ENCODE measurements at regions not wholly inside any gene's neighbourhood (a gene's known extent, or its start where the extent isn't known, plus 50 kb on each side); places are given as distances from the start of the nearest gene placed in this dataset.

GRCh38 chr7:131119381-131119780 is 208.3 kb upstream of the MKLN1 start:
- TF ChIP-seq POLR2AphosphoS5 (IDR thresholded peaks at IDR 0.05; ENCODE audit: low read depth, low read length) (no peak), POLR2A (IDR thresholded peaks at IDR 0.05; ENCODE audit: low read depth, low read length) (no peak), TAF1 (IDR thresholded peaks at IDR 0.05; ENCODE audit: borderline replicate concordance, low read depth, low read length) (no peak)

All from GM12892 (cell line).